ENCODE measurements at regions not wholly inside any gene's neighbourhood (a gene's known extent, or its start where the extent isn't known, plus 50 kb on each side); places are given as distances from the start of the nearest gene placed in this dataset.

- H3K27me3 Mint-ChIP-seq (ENCODE audit: low read depth, unreplicated experiment), result no peaks in the 10 kb centered on the region
- no peak overlapping the region for H3K4me3 ChIP-seq (ENCODE audit: insufficient read depth, low read depth, low read length)
- H3K4me3 Mint-ChIP-seq (ENCODE audit: unreplicated experiment), result no peak overlapping the region
- H3K4me1 ChIP-seq (ENCODE audit: insufficient read depth, low read length), result peaks cover 6% of the 10 kb centered on the region
- H3K4me2 ChIP-seq (ENCODE audit: low read length), result peak overlapping the region; percentile 38
- TF ChIP-seq EZH2 (IDR thresholded peaks at IDR 0.05; ENCODE audit: insufficient read depth, low read length) (no peak), CTCF (IDR thresholded peaks at IDR 0.05; ENCODE audit: insufficient read depth, low read depth, low read length) (no peak)
- no peaks in the 10 kb centered on the region for H3K79me2 ChIP-seq (ENCODE audit: insufficient read depth, low read length)
- H3K4me1 Mint-ChIP-seq (ENCODE audit: low read depth, unreplicated experiment), result peaks cover 10% of the 10 kb centered on the region
- H3K9me3 Mint-ChIP-seq (ENCODE audit: unreplicated experiment), result no peaks in the 10 kb centered on the region
- H3K27me3 ChIP-seq (ENCODE audit: insufficient read depth, low read length), result no peaks in the 10 kb centered on the region
- H3K27ac ChIP-seq (ENCODE audit: low read depth, low read length), result peak overlapping the region; percentile 11
- no peaks in the 10 kb centered on the region for H4K20me1 ChIP-seq (ENCODE audit: insufficient read depth, low read length)
- H3K27ac Mint-ChIP-seq (ENCODE audit: unreplicated experiment), result peak overlapping the region; percentile 92
- H3K36me3 ChIP-seq (ENCODE audit: insufficient read depth, low read length), result no peaks in the 10 kb centered on the region
- no peaks in the 10 kb centered on the region for H3K9me3 ChIP-seq (ENCODE audit: insufficient read depth, low read depth, low read length)
- H2AFZ ChIP-seq (ENCODE audit: low read depth, low read length), result no peak overlapping the region
- FAIRE-seq (peak; percentile 78), DNase-seq (ENCODE audit: low read depth) (peak; percentile 32)
- H3K9ac ChIP-seq (ENCODE audit: low read length), result no peak overlapping the region
- no peaks in the 10 kb centered on the region for H3K36me3 Mint-ChIP-seq (ENCODE audit: low read depth, unreplicated experiment)
Measured at GRCh38 chr3:40899286-40899712, 300.0 kb upstream of the CTNNB1 start.

GRCh38 chr3:40901298-40901697 lies 298.0 kb upstream of the CTNNB1 start:
- FAIRE-seq (no peak), DNase-seq (ENCODE audit: low read depth) (no peak)
- peaks cover 6% of the 10 kb centered on the region for H3K4me1 ChIP-seq (ENCODE audit: insufficient read depth, low read length)

More at GRCh38 chr3:40901298-40901697, 298.0 kb upstream of the CTNNB1 start:
- Histone ChIP-seq H3K4me2 (ENCODE audit: low read length) (no peak overlapping the region), H3K79me2 (ENCODE audit: insufficient read depth, low read length) (no peaks in the 10 kb centered on the region), H3K27me3 (ENCODE audit: insufficient read depth, low read length) (no peaks in the 10 kb centered on the region), H3K9me3 (ENCODE audit: insufficient read depth, low read depth, low read length) (no peaks in the 10 kb centered on the region), H3K4me3 (ENCODE audit: insufficient read depth, low read depth, low read length) (no peak overlapping the region), H4K20me1 (ENCODE audit: insufficient read depth, low read length) (no peaks in the 10 kb centered on the region), H3K27ac (ENCODE audit: low read depth, low read length) (no peak overlapping the region), H3K9ac (ENCODE audit: low read length) (no peak overlapping the region), H3K36me3 (ENCODE audit: insufficient read depth, low read length) (no peaks in the 10 kb centered on the region), H2AFZ (ENCODE audit: low read depth, low read length) (no peak overlapping the region)
- TF ChIP-seq EZH2 (IDR thresholded peaks at IDR 0.05; ENCODE audit: insufficient read depth, low read length), result no peak
- TF ChIP-seq CTCF (IDR thresholded peaks at IDR 0.05; ENCODE audit: insufficient read depth, low read depth, low read length), result no peak
- Mint-ChIP-seq H3K4me1 (ENCODE audit: low read depth, unreplicated experiment) (peaks cover 10% of the 10 kb centered on the region), H3K27me3 (ENCODE audit: low read depth, unreplicated experiment) (no peaks in the 10 kb centered on the region), H3K27ac (ENCODE audit: unreplicated experiment) (peak overlapping the region; percentile 14), H3K4me3 (ENCODE audit: unreplicated experiment) (no peak overlapping the region), H3K36me3 (ENCODE audit: low read depth, unreplicated experiment) (no peaks in the 10 kb centered on the region), H3K9me3 (ENCODE audit: unreplicated experiment) (no peaks in the 10 kb centered on the region)
